Coronary artery (tissue), 2 donors: ENCODE measurements at regions not wholly inside any gene's neighbourhood (a gene's known extent, or its start where the extent isn't known, plus 50 kb on each side); places are given as distances from the start of the nearest gene placed in this dataset.

Experiments
- DNase-seq: peaks from one replicate; pipeline ENCODE4 v3.0.0-alpha.2; 2017; ENCODE audit warnings: low spot score
- H3K27ac ChIP-seq, 2 donors: fragments of 200-600 bp; sonication (generic); one replicate each; pipeline ENCODE4 v1.5.1; 2016 to 2019
- H3K4me3 ChIP-seq: fragments of 200-600 bp; sonication (generic); 2 replicates; pipeline ENCODE4 v1.5.1; 2016; ENCODE audit warnings: mild to moderate bottlenecking, moderate library complexity
- CTCF ChIP-seq: fragments of 200-600 bp; sonication (generic); IDR thresholded peaks from one replicate; pipeline ENCODE4 v1.5.1; 2019; ENCODE audit warnings: antibody characterized with exemption

- Histone ChIP-seq H3K27ac (no peak overlapping the region), H3K4me3 (no peak overlapping the region)
- DNase-seq, result no peak
- TF ChIP-seq CTCF, result no peak
These were observed 196.0 kb downstream of the DACT1 start for GRCh38 chr14:58833634-58834378.

- no peak overlapping the region for H3K4me3 ChIP-seq
- TF ChIP-seq CTCF, result no peak
- no peak overlapping the region for H3K27ac ChIP-seq
- no peak for DNase-seq
These were observed 198.7 kb downstream of the DACT1 start for GRCh38 chr14:58836303-58836974.

GRCh38 chr14:58839233-58839632 lies 201.5 kb downstream of the DACT1 start:
- no peak for TF ChIP-seq CTCF
- Histone ChIP-seq H3K27ac (no peak overlapping the region), H3K4me3 (no peak overlapping the region)
- DNase-seq, result no peak

- DNase-seq, result no peak
- no peak overlapping the region for H3K27ac ChIP-seq
- no peak overlapping the region for H3K4me3 ChIP-seq
- no peak for TF ChIP-seq CTCF
These were observed 206.8 kb downstream of the DACT1 start for GRCh38 chr14:58844544-58844943.

- no peak for TF ChIP-seq CTCF
- no peak overlapping the region for H3K4me3 ChIP-seq
- no peak for DNase-seq
These were observed 209.1 kb downstream of the DACT1 start for GRCh38 chr14:58846682-58847465.

GRCh38 chr14:58848365-58848764 lies 210.6 kb downstream of the DACT1 start:
- no peak for TF ChIP-seq CTCF
- H3K27ac ChIP-seq, result no peak overlapping the region
- no peak for DNase-seq
- no peak overlapping the region for H3K4me3 ChIP-seq

More at GRCh38 chr14:58846682-58847465, 209.1 kb downstream of the DACT1 start:
- H3K27ac ChIP-seq, result no peak overlapping the region
